ENCODE measurements at regions not wholly inside any gene's neighbourhood (a gene's known extent, or its start where the extent isn't known, plus 50 kb on each side); places are given as distances from the start of the nearest gene placed in this dataset.

GRCh38 chr15:94793641-94794040 is 562.3 kb downstream of the MCTP2 start:
- TF ChIP-seq POLR2AphosphoS5 (IDR thresholded peaks at IDR 0.05; ENCODE audit: low read depth, low read length) (no peak), SIN3A (IDR thresholded peaks at IDR 0.05; ENCODE audit: borderline replicate concordance, insufficient read depth, low read length) (no peak), FOXP2 (optimal IDR thresholded peaks at IDR 0.05; ENCODE audit: borderline replicate concordance, extremely low read depth, extremely low read length, insufficient read depth) (no peak), TAF1 (IDR thresholded peaks at IDR 0.05; ENCODE audit: borderline replicate concordance, insufficient read depth, low read length) (no peak)

- TF ChIP-seq TAF1 (IDR thresholded peaks at IDR 0.05; ENCODE audit: borderline replicate concordance, insufficient read depth, low read length): no peak
- no peak for TF ChIP-seq REST (IDR thresholded peaks at IDR 0.05; ENCODE audit: insufficient read depth in 1 of 2, low read depth in 2 of 2, low read length in 2 of 2)
- TF ChIP-seq SIN3A (IDR thresholded peaks at IDR 0.05; ENCODE audit: borderline replicate concordance, insufficient read depth, low read length): no peak
These were observed 573.3 kb downstream of the MCTP2 start for GRCh38 chr15:94804613-94805012.

- no peak for TF ChIP-seq SIN3A (IDR thresholded peaks at IDR 0.05; ENCODE audit: borderline replicate concordance, insufficient read depth, low read length)
- TF ChIP-seq FOXP2 (optimal IDR thresholded peaks at IDR 0.05; ENCODE audit: borderline replicate concordance, extremely low read depth, extremely low read length, insufficient read depth): no peak
- no peak for TF ChIP-seq REST (IDR thresholded peaks at IDR 0.05; ENCODE audit: insufficient read depth in 1 of 2, low read depth in 2 of 2, low read length in 2 of 2)
- TF ChIP-seq TAF1 (IDR thresholded peaks at IDR 0.05; ENCODE audit: borderline replicate concordance, insufficient read depth, low read length): no peak
- TF ChIP-seq POLR2AphosphoS5 (IDR thresholded peaks at IDR 0.05; ENCODE audit: low read depth, low read length): no peak
These were observed 583.9 kb downstream of the MCTP2 start for GRCh38 chr15:94815110-94815731.

- TF ChIP-seq SIN3A (IDR thresholded peaks at IDR 0.05; ENCODE audit: borderline replicate concordance, insufficient read depth, low read length) (no peak), FOXP2 (optimal IDR thresholded peaks at IDR 0.05; ENCODE audit: borderline replicate concordance, extremely low read depth, extremely low read length, insufficient read depth) (no peak), REST (IDR thresholded peaks at IDR 0.05; ENCODE audit: insufficient read depth in 1 of 2, low read depth in 2 of 2, low read length in 2 of 2) (no peak), TAF1 (IDR thresholded peaks at IDR 0.05; ENCODE audit: borderline replicate concordance, insufficient read depth, low read length) (no peak), POLR2AphosphoS5 (IDR thresholded peaks at IDR 0.05; ENCODE audit: low read depth, low read length) (no peak)
These were observed 584.6 kb downstream of the MCTP2 start for GRCh38 chr15:94815914-94816313.

- TF ChIP-seq TAF1 (IDR thresholded peaks at IDR 0.05; ENCODE audit: borderline replicate concordance, insufficient read depth, low read length) (no peak), FOXP2 (optimal IDR thresholded peaks at IDR 0.05; ENCODE audit: borderline replicate concordance, extremely low read depth, extremely low read length, insufficient read depth) (no peak), REST (IDR thresholded peaks at IDR 0.05; ENCODE audit: insufficient read depth in 1 of 2, low read depth in 2 of 2, low read length in 2 of 2) (no peak), POLR2AphosphoS5 (IDR thresholded peaks at IDR 0.05; ENCODE audit: low read depth, low read length) (no peak), SIN3A (IDR thresholded peaks at IDR 0.05; ENCODE audit: borderline replicate concordance, insufficient read depth, low read length) (no peak)
These were observed 598.8 kb downstream of the MCTP2 start for GRCh38 chr15:94829887-94830884.

All from PFSK-1 (cell line).